Keratinocyte (primary cell): ENCODE measurements at regions not wholly inside any gene's neighbourhood (a gene's known extent, or its start where the extent isn't known, plus 50 kb on each side); places are given as distances from the start of the nearest gene placed in this dataset.

ENCODE experiments used
- CTCF ChIP-seq, 3 experiments: IDR thresholded peaks in 1 of 3; conservative IDR thresholded peaks in 1 of 3; optimal IDR thresholded peaks in 1 of 3; 2 replicates in 2 of 3; 3 replicates in 1 of 3; pipeline versions ENCODE3 to v1.5.1; 2011; ENCODE audit warnings: low read length in 3 of 3, mild to moderate bottlenecking in 3 of 3, moderate library complexity in 2 of 3, control low read depth in 1 of 3, inconsistent platforms in 1 of 3; ENCODE audit not compliant: insufficient read depth in 2 of 3; ENCODE audit errors: extremely low read depth in 1 of 3
- EZH2 ChIP-seq: IDR thresholded peaks from one replicate; pipeline ENCODE4 v1.6.1; 2012; ENCODE audit warnings: inconsistent platforms, mild to moderate bottlenecking, low read length, moderate library complexity

GRCh38 chr10:112047674-112048073, 135.9 kb downstream of the GPAM start:
- TF ChIP-seq CTCF (optimal IDR thresholded peaks at IDR 0.05 in 1 of 3, IDR thresholded peaks at IDR 0.05 in 1 of 3, conservative IDR thresholded peaks at IDR 0.05 in 1 of 3; ENCODE audit: extremely low read depth in 1 of 3, insufficient read depth in 2 of 3, low read length in 3 of 3), result no peak
- no peak for TF ChIP-seq EZH2
